ENCODE measurements at regions not wholly inside any gene's neighbourhood (a gene's known extent, or its start where the extent isn't known, plus 50 kb on each side); places are given as distances from the start of the nearest gene placed in this dataset.
"Not testable (repeated sequence)": the region's sequence is repeated elsewhere in the genome, so short reads cannot be mapped to it uniquely, and the experiment has no call there.

- TF ChIP-seq CTCF (conservative IDR thresholded peaks at IDR 0.05), result no peak
- TF ChIP-seq ZFX (IDR thresholded peaks at IDR 0.05), result no peak
- H3K27ac ChIP-seq, result no peak overlapping the region
Measured at GRCh38 chr6:130494729-130495128, 128.9 kb downstream of the TMEM200A start.

GRCh38 chr6:130500693-130501092 is 134.9 kb downstream of the TMEM200A start:
- TF ChIP-seq CTCF (conservative IDR thresholded peaks at IDR 0.05) (no peak), ZFX (IDR thresholded peaks at IDR 0.05) (no peak)
- H3K27ac ChIP-seq, result no peak overlapping the region

- H3K27ac ChIP-seq, result no peak overlapping the region
Measured at GRCh38 chr6:130503146-130503545, 137.3 kb downstream of the TMEM200A start.

GRCh38 chr6:130505808-130506598 is 140.2 kb downstream of the TMEM200A start:
- H3K27ac ChIP-seq, result no peak overlapping the region
- TF ChIP-seq CTCF (conservative IDR thresholded peaks at IDR 0.05), result no peak
- TF ChIP-seq ZFX (IDR thresholded peaks at IDR 0.05), result no peak

More at GRCh38 chr6:130503146-130503545, 137.3 kb downstream of the TMEM200A start:
- TF ChIP-seq CTCF (conservative IDR thresholded peaks at IDR 0.05) (no peak), ZFX (IDR thresholded peaks at IDR 0.05) (no peak)

- not testable (repeated sequence) for H3K27ac ChIP-seq
Measured at GRCh38 chr6:130507005-130507665, 141.3 kb downstream of the TMEM200A start.

GRCh38 chr6:130507666-130508028 is 141.8 kb downstream of the TMEM200A start:
- H3K27ac ChIP-seq, result no peak overlapping the region
- no peak for TF ChIP-seq ZFX (IDR thresholded peaks at IDR 0.05)
- TF ChIP-seq CTCF (conservative IDR thresholded peaks at IDR 0.05), result no peak

- TF ChIP-seq ZFX (IDR thresholded peaks at IDR 0.05), result no peak
- TF ChIP-seq CTCF (conservative IDR thresholded peaks at IDR 0.05), result no peak
- H3K27ac ChIP-seq, result no peak overlapping the region
Measured at GRCh38 chr6:130513770-130514169, 148.0 kb downstream of the TMEM200A start.

Measured in C4-2B (cell line).